ENCODE measurements at regions not wholly inside any gene's neighbourhood (a gene's known extent, or its start where the extent isn't known, plus 50 kb on each side); places are given as distances from the start of the nearest gene placed in this dataset.

- Histone ChIP-seq H4K20me1 (ENCODE audit: insufficient read depth) (no peaks in the 10 kb centered on the region), H3K36me3 (ENCODE audit: insufficient read depth) (no peaks in the 10 kb centered on the region), H2AFZ (ENCODE audit: low read depth) (no peak overlapping the region), H3K9ac (no peak overlapping the region), H3K27ac (no peak overlapping the region), H3K79me2 (ENCODE audit: insufficient read depth, low read depth) (no peaks in the 10 kb centered on the region), H3K4me3 (IDR thresholded peaks at IDR 0.05; ENCODE audit: insufficient read depth, low read depth, low read length) (no peak overlapping the region), H3K4me2 (no peak overlapping the region), H3K27me3 (ENCODE audit: insufficient read depth, low read depth) (no peaks in the 10 kb centered on the region), H3K4me1 (ENCODE audit: low read depth, poor library complexity, severe bottlenecking) (no peaks in the 10 kb centered on the region)
- no peak for TF ChIP-seq CTCF (conservative IDR thresholded peaks at IDR 0.05; ENCODE audit: low read depth, low read length)
Measured at GRCh38 chrX:69033936-69034335, 131.3 kb downstream of the PJA1 start.

- no peak overlapping the region for H3K9ac ChIP-seq
- H3K27me3 ChIP-seq (ENCODE audit: insufficient read depth, low read depth) = no peaks in the 10 kb centered on the region
- no peak overlapping the region for H2AFZ ChIP-seq (ENCODE audit: low read depth)
- no peak overlapping the region for H3K4me2 ChIP-seq
- no peaks in the 10 kb centered on the region for H3K4me1 ChIP-seq (ENCODE audit: low read depth, poor library complexity, severe bottlenecking)
- no peak overlapping the region for H3K27ac ChIP-seq
- no peak overlapping the region for H3K4me3 ChIP-seq (IDR thresholded peaks at IDR 0.05; ENCODE audit: insufficient read depth, low read depth, low read length)
- H4K20me1 ChIP-seq (ENCODE audit: insufficient read depth) = no peaks in the 10 kb centered on the region
- H3K36me3 ChIP-seq (ENCODE audit: insufficient read depth) = no peaks in the 10 kb centered on the region
- no peaks in the 10 kb centered on the region for H3K79me2 ChIP-seq (ENCODE audit: insufficient read depth, low read depth)
- TF ChIP-seq CTCF (conservative IDR thresholded peaks at IDR 0.05; ENCODE audit: low read depth, low read length) = no peak
Measured at GRCh38 chrX:69032601-69033000, 132.7 kb downstream of the PJA1 start.

- Histone ChIP-seq H3K4me1 (ENCODE audit: low read depth, poor library complexity, severe bottlenecking) (no peaks in the 10 kb centered on the region), H3K36me3 (ENCODE audit: insufficient read depth) (no peaks in the 10 kb centered on the region), H3K9ac (no peak overlapping the region), H2AFZ (ENCODE audit: low read depth) (no peak overlapping the region), H4K20me1 (ENCODE audit: insufficient read depth) (no peaks in the 10 kb centered on the region), H3K27me3 (ENCODE audit: insufficient read depth, low read depth) (no peaks in the 10 kb centered on the region), H3K4me3 (IDR thresholded peaks at IDR 0.05; ENCODE audit: insufficient read depth, low read depth, low read length) (no peak overlapping the region), H3K27ac (no peak overlapping the region), H3K79me2 (ENCODE audit: insufficient read depth, low read depth) (no peaks in the 10 kb centered on the region), H3K4me2 (no peak overlapping the region)
- TF ChIP-seq CTCF (conservative IDR thresholded peaks at IDR 0.05; ENCODE audit: low read depth, low read length) = no peak
Measured at GRCh38 chrX:69031971-69032391, 133.3 kb downstream of the PJA1 start.

- H2AFZ ChIP-seq (ENCODE audit: low read depth) = no peak overlapping the region
- no peaks in the 10 kb centered on the region for H3K36me3 ChIP-seq (ENCODE audit: insufficient read depth)
- no peaks in the 10 kb centered on the region for H4K20me1 ChIP-seq (ENCODE audit: insufficient read depth)
- no peaks in the 10 kb centered on the region for H3K79me2 ChIP-seq (ENCODE audit: insufficient read depth, low read depth)
- no peak overlapping the region for H3K9ac ChIP-seq
- TF ChIP-seq CTCF (conservative IDR thresholded peaks at IDR 0.05; ENCODE audit: low read depth, low read length) = no peak
- no peak overlapping the region for H3K4me3 ChIP-seq (IDR thresholded peaks at IDR 0.05; ENCODE audit: insufficient read depth, low read depth, low read length)
- H3K27ac ChIP-seq = no peak overlapping the region
- H3K4me2 ChIP-seq = no peak overlapping the region
- H3K27me3 ChIP-seq (ENCODE audit: insufficient read depth, low read depth) = no peaks in the 10 kb centered on the region
- no peaks in the 10 kb centered on the region for H3K4me1 ChIP-seq (ENCODE audit: low read depth, poor library complexity, severe bottlenecking)
Measured at GRCh38 chrX:69031181-69031580, 134.1 kb downstream of the PJA1 start.

Data from KMS-11 (cell line).